DOHH2 (cell line): ENCODE measurements at regions not wholly inside any gene's neighbourhood (a gene's known extent, or its start where the extent isn't known, plus 50 kb on each side); places are given as distances from the start of the nearest gene placed in this dataset.

Experiments
- CTCF ChIP-seq: fragments of 200-600 bp; sonication (generic); IDR thresholded peaks from one replicate; pipeline ENCODE4 v1.5.1; 2014; ENCODE audit warnings: antibody characterized with exemption, mild to moderate bottlenecking, low read depth, low read length; ENCODE audit not compliant: poor library complexity, severe bottlenecking
- EZH2phosphoT487 ChIP-seq: fragments of 200-600 bp; sonication (generic); IDR thresholded peaks from 2 replicates; pipeline ENCODE4 v1.6.1; 2017; ENCODE audit warnings: borderline replicate concordance, mild to moderate bottlenecking, antibody characterized with exemption, low read length, moderate library complexity, mixed read lengths

GRCh38 chr3:72673011-72673771 is 175.1 kb downstream of the SHQ1 start:
- TF ChIP-seq CTCF (no peak), EZH2phosphoT487 (no peak)
